NCI-H69 (cell line): ENCODE measurements at regions not wholly inside any gene's neighbourhood (a gene's known extent, or its start where the extent isn't known, plus 50 kb on each side); places are given as distances from the start of the nearest gene placed in this dataset.
A peak's percentile ranks its signal among the peaks of the same experiment; 100 is the strongest.
"Not testable (repeated sequence)": the region's sequence is repeated elsewhere in the genome, so short reads cannot be mapped to it uniquely, and the experiment has no call there.

ENCODE experiments used
- DNase-seq: peaks from one replicate; lab custom pipeline; 2025; lab: John Stamatoyannopoulos, UW

GRCh38 chr21:33993286-33994231, 78.0 kb upstream of the ATP5PO start:
- peak; percentile 16 for DNase-seq

GRCh38 chr21:33992412-33992811, 76.8 kb upstream of the ATP5PO start:
- not testable (repeated sequence) for DNase-seq

- DNase-seq: no peak
Observed at GRCh38 chr21:33991133-33991532, 75.5 kb upstream of the ATP5PO start.

GRCh38 chr21:33989440-33989839, 73.8 kb upstream of the ATP5PO start:
- DNase-seq: no peak

- no peak for DNase-seq
Observed at GRCh38 chr21:33988237-33989017, 72.8 kb upstream of the ATP5PO start.

- no peak for DNase-seq
Observed at GRCh38 chr21:33987461-33987860, 71.9 kb upstream of the ATP5PO start.

- DNase-seq: no peak
Observed at GRCh38 chr21:33985117-33986050, 69.8 kb upstream of the ATP5PO start.

GRCh38 chr21:33984021-33984481, 68.4 kb upstream of the ATP5PO start:
- no peak for DNase-seq

- no peak for DNase-seq
Observed at GRCh38 chr21:33981391-33982101, 65.9 kb upstream of the ATP5PO start.

GRCh38 chr21:33980276-33980916, 64.8 kb upstream of the ATP5PO start:
- no peak for DNase-seq

GRCh38 chr21:33978585-33978984, 63.0 kb upstream of the ATP5PO start:
- DNase-seq: no peak

GRCh38 chr21:33977721-33978369, 62.2 kb upstream of the ATP5PO start:
- DNase-seq: no peak

- DNase-seq: no peak
Observed at GRCh38 chr21:33977017-33977720, 61.6 kb upstream of the ATP5PO start.

- DNase-seq: peak; percentile 42
Observed at GRCh38 chr21:33976082-33977016, 60.7 kb upstream of the ATP5PO start.

GRCh38 chr21:33975548-33976081, 60.0 kb upstream of the ATP5PO start:
- no peak for DNase-seq

- DNase-seq: no peak
Observed at GRCh38 chr21:33974513-33975468, 59.2 kb upstream of the ATP5PO start.

- no peak for DNase-seq
Observed at GRCh38 chr21:33973268-33973667, 57.7 kb upstream of the ATP5PO start.
